ENCODE measurements at regions not wholly inside any gene's neighbourhood (a gene's known extent, or its start where the extent isn't known, plus 50 kb on each side); places are given as distances from the start of the nearest gene placed in this dataset.
A peak's percentile ranks its signal among the peaks of the same experiment; 100 is the strongest.

GRCh38 chr2:2668681-2669265 lies 337.7 kb upstream of the MYT1L start:
- H3K9me3 ChIP-seq: no peaks in the 10 kb centered on the region
- ATAC-seq (ENCODE audit: low FRiP score in 2 of 2) (no peak), DNase-seq (peak in 1 of 2 donors; percentile 52)
- 91 to 94% methylated on average over 11 to 21 of the region's 21 CpGs for WGBS, 2 donors
- no peaks in the 10 kb centered on the region for H3K27me3 ChIP-seq
- H3K4me1 ChIP-seq: no peaks in the 10 kb centered on the region
- H3K27ac ChIP-seq: no peak overlapping the region
- no peaks in the 10 kb centered on the region for H3K36me3 ChIP-seq
- no peak overlapping the region for H3K4me3 ChIP-seq
- no peak for TF ChIP-seq POLR2A (IDR thresholded peaks at IDR 0.05)
- no peak for TF ChIP-seq CTCF (IDR thresholded peaks at IDR 0.05)
- no peak for TF ChIP-seq EP300 (IDR thresholded peaks at IDR 0.05)
- TF ChIP-seq POLR2AphosphoS5 (IDR thresholded peaks at IDR 0.05): no peak

GRCh38 chr2:2667690-2668089 lies 336.6 kb upstream of the MYT1L start:
- WGBS, 2 donors: 73 to 88% methylated on average over 2 to 4 of the region's 4 CpGs
- H3K4me1 ChIP-seq: no peaks in the 10 kb centered on the region
- ATAC-seq (ENCODE audit: low FRiP score in 2 of 2) (no peak), DNase-seq (no peak)
- TF ChIP-seq EP300 (IDR thresholded peaks at IDR 0.05) (no peak), CTCF (IDR thresholded peaks at IDR 0.05) (no peak), POLR2AphosphoS5 (IDR thresholded peaks at IDR 0.05) (no peak), POLR2A (IDR thresholded peaks at IDR 0.05) (no peak)
- no peaks in the 10 kb centered on the region for H3K36me3 ChIP-seq
- H3K9me3 ChIP-seq: no peaks in the 10 kb centered on the region
- H3K27me3 ChIP-seq: no peaks in the 10 kb centered on the region
- H3K4me3 ChIP-seq: no peak overlapping the region
- H3K27ac ChIP-seq: no peak overlapping the region

GRCh38 chr2:2665834-2666133 lies 334.7 kb upstream of the MYT1L start:
- TF ChIP-seq CTCF (IDR thresholded peaks at IDR 0.05) (no peak), EP300 (IDR thresholded peaks at IDR 0.05) (no peak), POLR2A (IDR thresholded peaks at IDR 0.05) (no peak), POLR2AphosphoS5 (IDR thresholded peaks at IDR 0.05) (no peak)

GRCh38 chr2:2664989-2665833 lies 334.1 kb upstream of the MYT1L start:
- H3K36me3 ChIP-seq: no peaks in the 10 kb centered on the region
- DNase-seq: peak in 1 of 2 donors; percentile 58
- H3K4me1 ChIP-seq: no peaks in the 10 kb centered on the region
- H3K27ac ChIP-seq: no peak overlapping the region
- H3K9me3 ChIP-seq: no peaks in the 10 kb centered on the region
- no peak for TF ChIP-seq CTCF (IDR thresholded peaks at IDR 0.05)
- no peak for TF ChIP-seq POLR2AphosphoS5 (IDR thresholded peaks at IDR 0.05)
- no peak for TF ChIP-seq EP300 (IDR thresholded peaks at IDR 0.05)
- no peak for TF ChIP-seq POLR2A (IDR thresholded peaks at IDR 0.05)
- WGBS, 2 donors: 83 to 89% methylated on average over 11 to 28 of the region's 28 CpGs
- no peak overlapping the region for H3K4me3 ChIP-seq
- ATAC-seq (ENCODE audit: low FRiP score in 2 of 2): peak in 1 of 2 donors; percentile 31
- H3K27me3 ChIP-seq: no peaks in the 10 kb centered on the region

More at GRCh38 chr2:2665834-2666133, 334.7 kb upstream of the MYT1L start:
- H3K36me3 ChIP-seq: no peaks in the 10 kb centered on the region
- no peaks in the 10 kb centered on the region for H3K4me1 ChIP-seq
- no peak overlapping the region for H3K4me3 ChIP-seq
- H3K9me3 ChIP-seq: no peaks in the 10 kb centered on the region
- no peaks in the 10 kb centered on the region for H3K27me3 ChIP-seq
- 83 to 90% methylated on average over 12 of the region's 12 CpGs for WGBS, 2 donors
- H3K27ac ChIP-seq: no peak overlapping the region
- no peak for ATAC-seq (ENCODE audit: low FRiP score in 2 of 2)
- no peak for DNase-seq
